DOHH2 (cell line): ENCODE measurements at regions not wholly inside any gene's neighbourhood (a gene's known extent, or its start where the extent isn't known, plus 50 kb on each side); places are given as distances from the start of the nearest gene placed in this dataset.

ENCODE experiments used
- EZH2phosphoT487 ChIP-seq: fragments of 200-600 bp; sonication (generic); IDR thresholded peaks from 2 replicates; pipeline ENCODE4 v1.6.1; 2017; ENCODE audit warnings: borderline replicate concordance, mild to moderate bottlenecking, antibody characterized with exemption, low read length, moderate library complexity, mixed read lengths
- TF ChIP-seq, protein P1 (sequence below): fragments of 200-600 bp; sonication (generic); IDR thresholded peaks from one replicate; pipeline ENCODE4 v1.5.1; 2014; ENCODE audit warnings: antibody characterized with exemption, mild to moderate bottlenecking, low read depth, low read length; ENCODE audit not compliant: poor library complexity, severe bottlenecking

DNA sequence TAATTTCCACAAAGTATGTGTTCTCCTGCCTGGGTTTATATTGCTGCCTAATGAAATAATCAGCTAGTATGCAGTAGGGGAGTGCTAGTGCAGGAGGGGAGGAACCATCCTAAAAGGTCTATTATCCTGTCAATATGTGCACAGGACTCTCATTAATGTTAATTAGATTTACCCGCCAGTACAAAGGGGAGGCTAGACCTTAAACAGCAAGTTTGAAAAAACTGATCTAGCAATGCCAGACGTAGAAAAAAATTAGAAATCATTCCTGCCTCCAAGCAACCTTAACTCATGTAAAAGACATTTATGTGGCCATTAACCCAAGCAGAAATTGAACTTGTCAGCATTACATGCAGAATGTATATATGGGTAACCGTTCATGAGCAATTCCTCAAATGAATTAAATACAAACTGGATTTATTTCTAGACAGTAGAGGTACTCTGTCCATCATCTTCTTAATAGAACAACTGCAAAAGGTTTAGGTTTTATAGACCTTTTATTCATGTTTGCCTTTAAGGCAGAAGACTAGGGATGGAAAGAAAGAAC lies 294.3 kb upstream of the TENM3 start:
- TF ChIP-seq, protein P1, sequence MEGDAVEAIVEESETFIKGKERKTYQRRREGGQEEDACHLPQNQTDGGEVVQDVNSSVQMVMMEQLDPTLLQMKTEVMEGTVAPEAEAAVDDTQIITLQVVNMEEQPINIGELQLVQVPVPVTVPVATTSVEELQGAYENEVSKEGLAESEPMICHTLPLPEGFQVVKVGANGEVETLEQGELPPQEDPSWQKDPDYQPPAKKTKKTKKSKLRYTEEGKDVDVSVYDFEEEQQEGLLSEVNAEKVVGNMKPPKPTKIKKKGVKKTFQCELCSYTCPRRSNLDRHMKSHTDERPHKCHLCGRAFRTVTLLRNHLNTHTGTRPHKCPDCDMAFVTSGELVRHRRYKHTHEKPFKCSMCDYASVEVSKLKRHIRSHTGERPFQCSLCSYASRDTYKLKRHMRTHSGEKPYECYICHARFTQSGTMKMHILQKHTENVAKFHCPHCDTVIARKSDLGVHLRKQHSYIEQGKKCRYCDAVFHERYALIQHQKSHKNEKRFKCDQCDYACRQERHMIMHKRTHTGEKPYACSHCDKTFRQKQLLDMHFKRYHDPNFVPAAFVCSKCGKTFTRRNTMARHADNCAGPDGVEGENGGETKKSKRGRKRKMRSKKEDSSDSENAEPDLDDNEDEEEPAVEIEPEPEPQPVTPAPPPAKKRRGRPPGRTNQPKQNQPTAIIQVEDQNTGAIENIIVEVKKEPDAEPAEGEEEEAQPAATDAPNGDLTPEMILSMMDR = no peak
- no peak for TF ChIP-seq EZH2phosphoT487
